Gastrocnemius medialis (tissue), 4 donors: ENCODE measurements at regions not wholly inside any gene's neighbourhood (a gene's known extent, or its start where the extent isn't known, plus 50 kb on each side); places are given as distances from the start of the nearest gene placed in this dataset.

Experiments
- ATAC-seq, 2 donors: fragments of 150-250 bp; one replicate each; pipeline ENCODE4 v1.9.1; 2016
- DNase-seq, 2 donors: peaks; one replicate each; pipeline ENCODE4 v3.0.0-alpha.2; 2019
- H3K27ac ChIP-seq, 4 donors: fragments of 200-600 bp; sonication (generic); 1 replicate in 1 of 4; 2 replicates in 3 of 4; pipeline ENCODE4 v1.5.1; 2016 to 2018; ENCODE audit warnings: mild to moderate bottlenecking in 2 of 4, moderate library complexity in 1 of 4
- H3K27me3 ChIP-seq, 3 donors: fragments of 200-600 bp; sonication (generic) in 2 of 3; 1 replicate in 1 of 3; 2 replicates in 2 of 3; pipeline versions ENCODE4 v1.5.1 to v1.6.0; 2016 to 2019; ENCODE audit warnings: mild to moderate bottlenecking in 1 of 3, moderate library complexity in 1 of 3
- H3K36me3 ChIP-seq, 2 donors: fragments of 200-600 bp; sonication (generic) in 1 of 2; one replicate each; pipeline ENCODE4 v1.5.1; 2017 to 2018
- H3K4me1 ChIP-seq, 2 donors: fragments of 200-600 bp; sonication (generic) in 1 of 2; one replicate each; pipeline ENCODE4 v1.5.1; 2016 to 2017; ENCODE audit warnings: mild to moderate bottlenecking in 2 of 2
- H3K4me3 ChIP-seq, 4 donors: fragments of 200-600 bp; sonication (generic) in 3 of 4; 1 replicate in 1 of 4; 2 replicates in 3 of 4; pipeline ENCODE4 v1.5.1; 2016 to 2019; ENCODE audit warnings: mild to moderate bottlenecking in 2 of 4
- H3K9me3 ChIP-seq, 3 donors: fragments of 200-600 bp; sonication (generic) in 2 of 3; 1 replicate in 1 of 3; 2 replicates in 2 of 3; pipeline ENCODE4 v1.5.1; 2016 to 2019
- CTCF ChIP-seq, 5 experiments: fragments of 450-650 bp in 3 of 5; fragments of 200-600 bp in 2 of 5; sonication (generic) in 2 of 5; IDR thresholded peaks in 4 of 5; conservative IDR thresholded peaks in 1 of 5; 1 replicate in 4 of 5; 2 replicates in 1 of 5; pipeline ENCODE4 v1.5.1; 2016 to 2019; ENCODE audit warnings: antibody characterized with exemption in 5 of 5, mild to moderate bottlenecking in 3 of 5, moderate library complexity in 3 of 5
- POLR2A ChIP-seq, 2 donors: fragments of 450-650 bp; IDR thresholded peaks; one replicate each; pipeline ENCODE4 v1.6.1; 2017; ENCODE audit warnings: antibody characterized with exemption in 2 of 2, mild to moderate bottlenecking in 2 of 2, moderate library complexity in 2 of 2
- in situ Hi-C, 4 donors: fragments of 200-750 bp; cut with MboI; loops; one replicate each; pipeline versions ENCODE4 v1.15.0 to v1.8.0; 2017; ENCODE audit warnings: low sequenced_read_pairs in 4 of 4
- intact Hi-C: fragments of 100-400 bp; cut with DNase I; formaldehyde crosslinking; loops from one replicate; pipeline ENCODE4 v1.15.1; 2023; ENCODE audit warnings: low total_unique reads

DNA sequence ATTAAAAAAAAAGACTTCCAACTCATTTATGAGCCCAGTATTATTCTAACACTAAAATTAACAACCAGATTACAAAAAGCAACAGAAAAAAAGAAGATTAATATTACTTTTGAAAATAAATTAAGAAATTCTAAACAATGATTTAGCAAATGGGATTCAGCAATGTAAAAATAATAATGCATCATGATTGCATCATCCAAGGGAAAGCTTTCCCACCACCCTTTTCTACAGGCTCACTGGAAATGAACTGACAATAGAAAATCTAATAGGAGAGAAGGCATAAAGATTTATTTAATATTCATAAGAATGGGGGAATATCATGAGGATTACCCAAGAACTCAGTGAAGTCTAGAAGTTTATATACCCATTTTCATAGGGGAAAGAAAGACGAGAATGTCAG, 1671.9 kb downstream of the NCAM2 start:
- no peaks in the 10 kb centered on the region for H3K27me3 ChIP-seq
- no peak overlapping the region for H3K4me3 ChIP-seq
- H3K9me3 ChIP-seq = no peaks in the 10 kb centered on the region
- ATAC-seq (no peak), DNase-seq (no peak)
- intact Hi-C loops = no loop called here
- no peak overlapping the region for H3K27ac ChIP-seq
- no peaks in the 10 kb centered on the region for H3K36me3 ChIP-seq
- H3K4me1 ChIP-seq = no peaks in the 10 kb centered on the region
- in situ Hi-C loops = no loop called here
- TF ChIP-seq POLR2A (IDR thresholded peaks at IDR 0.05) (no peak), CTCF (IDR thresholded peaks at IDR 0.05 in 4 of 5, conservative IDR thresholded peaks at IDR 0.05 in 1 of 5) (no peak)

DNA sequence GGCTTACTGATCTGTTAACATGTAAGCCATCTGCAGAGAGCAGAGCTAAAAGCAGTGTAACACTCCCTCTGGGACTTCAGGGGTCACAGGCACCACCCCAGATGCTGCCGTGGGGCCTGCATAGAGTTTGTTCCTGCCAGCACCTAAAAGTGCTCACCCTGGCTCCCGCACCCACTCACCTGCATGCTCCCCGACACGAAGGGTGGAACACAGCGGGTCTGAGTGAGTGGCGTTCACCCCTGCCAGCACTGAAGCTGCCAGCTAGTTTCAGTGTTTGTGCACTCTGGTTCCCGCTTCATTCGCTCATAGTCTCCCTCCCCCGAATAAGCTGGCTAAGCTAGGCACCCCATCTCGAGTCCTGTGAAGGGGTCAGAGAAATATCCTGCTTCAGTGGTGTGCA, 1681.0 kb downstream of the NCAM2 start:
- intact Hi-C loops (no loop called here), in situ Hi-C loops (no loop called here)
- no peaks in the 10 kb centered on the region for H3K36me3 ChIP-seq
- H3K4me1 ChIP-seq = no peaks in the 10 kb centered on the region
- H3K4me3 ChIP-seq = no peak overlapping the region
- no peaks in the 10 kb centered on the region for H3K27me3 ChIP-seq
- no peak overlapping the region for H3K27ac ChIP-seq
- no peak for DNase-seq
- TF ChIP-seq POLR2A (IDR thresholded peaks at IDR 0.05) (no peak), CTCF (IDR thresholded peaks at IDR 0.05 in 4 of 5, conservative IDR thresholded peaks at IDR 0.05 in 1 of 5) (no peak)
- no peak for ATAC-seq
- H3K9me3 ChIP-seq = no peaks in the 10 kb centered on the region

DNA sequence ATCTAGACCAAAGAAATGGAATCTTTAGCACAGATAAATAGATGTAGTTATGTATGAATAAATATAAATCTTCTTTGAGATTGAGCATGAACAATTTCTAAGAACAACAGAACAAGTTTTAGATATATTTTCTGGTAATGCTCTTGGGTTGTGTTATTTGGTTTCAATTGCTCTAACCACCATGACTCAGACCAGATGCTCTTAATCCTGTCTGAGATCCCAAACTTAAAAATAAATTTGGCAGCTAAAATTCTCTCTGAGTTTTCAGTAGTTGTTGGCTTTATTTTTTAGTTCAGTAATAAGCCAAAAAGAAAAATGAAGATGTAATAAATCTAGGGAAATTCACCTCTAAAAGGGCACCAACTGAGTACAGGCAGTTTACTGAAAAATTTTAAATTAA, 1693.4 kb downstream of the NCAM2 start:
- no peak overlapping the region for H3K4me3 ChIP-seq
- H3K27ac ChIP-seq = no peak overlapping the region
- no peak for ATAC-seq
- in situ Hi-C loops = no loop called here
- TF ChIP-seq POLR2A (IDR thresholded peaks at IDR 0.05) (no peak), CTCF (IDR thresholded peaks at IDR 0.05 in 4 of 5, conservative IDR thresholded peaks at IDR 0.05 in 1 of 5) (no peak)
- intact Hi-C loops = no loop called here
- no peaks in the 10 kb centered on the region for H3K27me3 ChIP-seq
- no peak for DNase-seq
- no peaks in the 10 kb centered on the region for H3K36me3 ChIP-seq
- no peaks in the 10 kb centered on the region for H3K4me1 ChIP-seq
- no peaks in the 10 kb centered on the region for H3K9me3 ChIP-seq

GRCh38 chr21:22703521-22703920, 1705.3 kb downstream of the NCAM2 start:
- ATAC-seq (no peak), DNase-seq (no peak)
- Histone ChIP-seq H3K27me3 (no peaks in the 10 kb centered on the region), H3K9me3 (no peaks in the 10 kb centered on the region), H3K4me1 (no peaks in the 10 kb centered on the region), H3K36me3 (no peaks in the 10 kb centered on the region), H3K27ac (no peak overlapping the region), H3K4me3 (no peak overlapping the region)
- in situ Hi-C loops (no loop called here), intact Hi-C loops (no loop called here)
- no peak for TF ChIP-seq CTCF (IDR thresholded peaks at IDR 0.05 in 4 of 5, conservative IDR thresholded peaks at IDR 0.05 in 1 of 5)
- TF ChIP-seq POLR2A (IDR thresholded peaks at IDR 0.05) = no peak

GRCh38 chr21:22710721-22711120, 1712.5 kb downstream of the NCAM2 start:
- H3K9me3 ChIP-seq = no peaks in the 10 kb centered on the region
- no peaks in the 10 kb centered on the region for H3K36me3 ChIP-seq
- ATAC-seq = no peak
- no peak overlapping the region for H3K4me3 ChIP-seq
- intact Hi-C loops = no loop called here
- TF ChIP-seq CTCF (IDR thresholded peaks at IDR 0.05 in 4 of 5, conservative IDR thresholded peaks at IDR 0.05 in 1 of 5) (no peak), POLR2A (IDR thresholded peaks at IDR 0.05) (no peak)
- H3K4me1 ChIP-seq = no peaks in the 10 kb centered on the region
- in situ Hi-C loops = no loop called here
- no peak overlapping the region for H3K27ac ChIP-seq
- DNase-seq = no peak
- no peaks in the 10 kb centered on the region for H3K27me3 ChIP-seq
